ENCODE measurements at regions not wholly inside any gene's neighbourhood (a gene's known extent, or its start where the extent isn't known, plus 50 kb on each side); places are given as distances from the start of the nearest gene placed in this dataset.

GRCh38 chr11:97351939-97352338 is 962.1 kb downstream of the JRKL start:
- Histone ChIP-seq H3K4me3 (ENCODE audit: insufficient read depth, low read length, poor library complexity, severe bottlenecking) (no peak overlapping the region), H2AFZ (ENCODE audit: low read depth, low read length, severe bottlenecking) (no peak overlapping the region), H3K27ac (ENCODE audit: low read depth, low read length) (no peak overlapping the region), H3K9me3 (ENCODE audit: insufficient read depth, low read length) (no peaks in the 10 kb centered on the region), H4K20me1 (ENCODE audit: low read depth, low read length) (no peaks in the 10 kb centered on the region), H3F3A (ENCODE audit: insufficient read depth) (no peaks in the 10 kb centered on the region), H3K4me2 (ENCODE audit: low read depth, low read length, poor library complexity, severe bottlenecking) (no peak overlapping the region), H3K9me2 (replicated peaks; ENCODE audit: insufficient read depth, low read length) (no peaks in the 10 kb centered on the region), H3K79me2 (ENCODE audit: insufficient read depth, low read length) (no peaks in the 10 kb centered on the region), H3K27me3 (ENCODE audit: low read length) (no peaks in the 10 kb centered on the region), H3K9ac (ENCODE audit: low read length) (no peak overlapping the region), H3K36me3 (ENCODE audit: low read length) (no peaks in the 10 kb centered on the region)
- TF ChIP-seq, protein P1, sequence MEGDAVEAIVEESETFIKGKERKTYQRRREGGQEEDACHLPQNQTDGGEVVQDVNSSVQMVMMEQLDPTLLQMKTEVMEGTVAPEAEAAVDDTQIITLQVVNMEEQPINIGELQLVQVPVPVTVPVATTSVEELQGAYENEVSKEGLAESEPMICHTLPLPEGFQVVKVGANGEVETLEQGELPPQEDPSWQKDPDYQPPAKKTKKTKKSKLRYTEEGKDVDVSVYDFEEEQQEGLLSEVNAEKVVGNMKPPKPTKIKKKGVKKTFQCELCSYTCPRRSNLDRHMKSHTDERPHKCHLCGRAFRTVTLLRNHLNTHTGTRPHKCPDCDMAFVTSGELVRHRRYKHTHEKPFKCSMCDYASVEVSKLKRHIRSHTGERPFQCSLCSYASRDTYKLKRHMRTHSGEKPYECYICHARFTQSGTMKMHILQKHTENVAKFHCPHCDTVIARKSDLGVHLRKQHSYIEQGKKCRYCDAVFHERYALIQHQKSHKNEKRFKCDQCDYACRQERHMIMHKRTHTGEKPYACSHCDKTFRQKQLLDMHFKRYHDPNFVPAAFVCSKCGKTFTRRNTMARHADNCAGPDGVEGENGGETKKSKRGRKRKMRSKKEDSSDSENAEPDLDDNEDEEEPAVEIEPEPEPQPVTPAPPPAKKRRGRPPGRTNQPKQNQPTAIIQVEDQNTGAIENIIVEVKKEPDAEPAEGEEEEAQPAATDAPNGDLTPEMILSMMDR (IDR thresholded peaks at IDR 0.05; ENCODE audit: insufficient read depth, low read length, poor library complexity, severe bottlenecking): no peak
- no peak for TF ChIP-seq EZH2phosphoT487 (conservative IDR thresholded peaks at IDR 0.05; ENCODE audit: low read length)

DNA sequence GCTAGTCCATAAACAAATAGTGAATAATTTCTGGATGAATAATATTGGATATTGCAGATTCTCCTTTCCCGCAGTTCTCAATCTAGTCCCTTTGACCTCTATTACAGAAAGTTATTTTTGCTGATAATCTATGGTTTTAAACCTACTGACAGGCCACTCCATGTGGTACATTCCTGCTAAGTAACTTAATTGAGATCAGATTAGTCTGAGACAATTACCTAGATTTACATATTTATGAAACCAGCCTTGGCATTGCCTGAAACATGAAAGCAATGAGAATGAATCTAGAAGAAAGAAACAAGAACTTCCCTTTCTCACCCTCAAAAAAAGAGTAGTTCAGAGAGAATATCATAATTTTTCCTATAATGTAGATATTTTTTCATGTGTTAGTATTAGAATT is 964.2 kb downstream of the JRKL start:
- Histone ChIP-seq H3K9ac (ENCODE audit: low read length) (no peak overlapping the region), H3K4me3 (ENCODE audit: insufficient read depth, low read length, poor library complexity, severe bottlenecking) (no peak overlapping the region), H3K27me3 (ENCODE audit: low read length) (no peaks in the 10 kb centered on the region), H3K36me3 (ENCODE audit: low read length) (no peaks in the 10 kb centered on the region), H4K20me1 (ENCODE audit: low read depth, low read length) (no peaks in the 10 kb centered on the region), H3K79me2 (ENCODE audit: insufficient read depth, low read length) (no peaks in the 10 kb centered on the region), H3K4me2 (ENCODE audit: low read depth, low read length, poor library complexity, severe bottlenecking) (no peak overlapping the region), H3F3A (ENCODE audit: insufficient read depth) (no peaks in the 10 kb centered on the region), H3K27ac (ENCODE audit: low read depth, low read length) (no peak overlapping the region), H3K9me3 (ENCODE audit: insufficient read depth, low read length) (no peaks in the 10 kb centered on the region), H2AFZ (ENCODE audit: low read depth, low read length, severe bottlenecking) (no peak overlapping the region), H3K9me2 (replicated peaks; ENCODE audit: insufficient read depth, low read length) (no peaks in the 10 kb centered on the region)
- TF ChIP-seq, protein P1 (IDR thresholded peaks at IDR 0.05; ENCODE audit: insufficient read depth, low read length, poor library complexity, severe bottlenecking): no peak
- TF ChIP-seq EZH2phosphoT487 (conservative IDR thresholded peaks at IDR 0.05; ENCODE audit: low read length): no peak

GRCh38 chr11:97354576-97354975 is 964.8 kb downstream of the JRKL start:
- Histone ChIP-seq H3K36me3 (ENCODE audit: low read length) (no peaks in the 10 kb centered on the region), H3K9me2 (replicated peaks; ENCODE audit: insufficient read depth, low read length) (no peaks in the 10 kb centered on the region), H3K4me2 (ENCODE audit: low read depth, low read length, poor library complexity, severe bottlenecking) (no peak overlapping the region), H3F3A (ENCODE audit: insufficient read depth) (no peaks in the 10 kb centered on the region), H3K79me2 (ENCODE audit: insufficient read depth, low read length) (no peaks in the 10 kb centered on the region), H3K4me3 (ENCODE audit: insufficient read depth, low read length, poor library complexity, severe bottlenecking) (no peak overlapping the region), H4K20me1 (ENCODE audit: low read depth, low read length) (no peaks in the 10 kb centered on the region), H3K27ac (ENCODE audit: low read depth, low read length) (no peak overlapping the region), H3K9me3 (ENCODE audit: insufficient read depth, low read length) (no peaks in the 10 kb centered on the region), H2AFZ (ENCODE audit: low read depth, low read length, severe bottlenecking) (no peak overlapping the region), H3K9ac (ENCODE audit: low read length) (no peak overlapping the region), H3K27me3 (ENCODE audit: low read length) (no peaks in the 10 kb centered on the region)
- TF ChIP-seq EZH2phosphoT487 (conservative IDR thresholded peaks at IDR 0.05; ENCODE audit: low read length): no peak
- TF ChIP-seq, protein P1 (IDR thresholded peaks at IDR 0.05; ENCODE audit: insufficient read depth, low read length, poor library complexity, severe bottlenecking): no peak
